Nucleus accumbens (tissue), 56 donors: ENCODE measurements at regions not wholly inside any gene's neighbourhood (a gene's known extent, or its start where the extent isn't known, plus 50 kb on each side); places are given as distances from the start of the nearest gene placed in this dataset.

Experiments
- DNase-seq, 56 donors: peaks; one replicate each; lab custom pipeline; 2025; lab: John Stamatoyannopoulos, UW

DNA sequence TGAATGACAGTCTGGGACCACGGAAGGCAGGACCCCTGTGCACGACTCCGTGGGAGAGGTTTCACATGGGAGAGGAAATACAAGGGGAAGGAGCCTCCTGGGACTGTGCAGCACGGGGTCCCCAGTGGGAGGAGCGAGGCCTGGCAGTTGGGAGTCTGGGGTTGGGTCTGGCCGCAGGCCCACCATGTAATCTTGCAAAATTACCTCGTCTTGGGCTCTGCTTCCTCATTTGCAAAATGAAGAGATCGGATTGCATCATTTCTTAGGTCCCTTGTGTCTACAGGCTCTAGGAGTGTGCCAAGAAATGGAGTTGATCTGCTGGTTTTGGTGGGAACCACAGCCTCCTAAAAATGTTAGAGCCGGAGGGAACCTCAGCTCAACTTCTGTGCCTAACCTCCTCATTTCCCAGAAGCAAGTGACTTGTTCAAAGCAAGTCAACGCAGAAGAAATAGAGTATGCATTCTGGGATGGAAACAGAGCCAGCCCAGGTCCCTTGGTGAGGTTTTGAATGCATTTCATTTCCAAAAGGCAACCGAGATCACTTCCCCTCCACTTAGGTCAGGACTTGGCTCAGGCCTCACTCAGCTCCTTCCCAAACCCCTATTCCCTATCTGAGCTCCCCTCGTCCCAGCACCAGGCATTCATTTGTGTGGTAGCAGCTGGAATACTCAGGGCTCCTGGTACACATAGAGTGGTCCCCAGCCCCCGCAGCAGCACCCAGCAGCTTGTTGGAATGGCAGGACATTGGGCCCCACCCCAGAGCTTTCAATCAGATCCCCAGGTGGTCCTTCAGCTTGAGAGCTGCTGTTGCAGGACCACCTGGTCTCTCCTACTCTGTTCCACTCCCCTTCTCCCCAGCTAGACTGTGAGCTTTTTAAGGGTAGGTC, 267.7 kb downstream of the XXYLT1 start:
- peak in 2 of 56 donors; percentile 19 to 26 for DNase-seq

GRCh38 chr3:195003893-195004289, 267.1 kb downstream of the XXYLT1 start:
- no peak for DNase-seq

- no peak for DNase-seq
Measured at GRCh38 chr3:195004512-195005250, 266.3 kb downstream of the XXYLT1 start.

DNA sequence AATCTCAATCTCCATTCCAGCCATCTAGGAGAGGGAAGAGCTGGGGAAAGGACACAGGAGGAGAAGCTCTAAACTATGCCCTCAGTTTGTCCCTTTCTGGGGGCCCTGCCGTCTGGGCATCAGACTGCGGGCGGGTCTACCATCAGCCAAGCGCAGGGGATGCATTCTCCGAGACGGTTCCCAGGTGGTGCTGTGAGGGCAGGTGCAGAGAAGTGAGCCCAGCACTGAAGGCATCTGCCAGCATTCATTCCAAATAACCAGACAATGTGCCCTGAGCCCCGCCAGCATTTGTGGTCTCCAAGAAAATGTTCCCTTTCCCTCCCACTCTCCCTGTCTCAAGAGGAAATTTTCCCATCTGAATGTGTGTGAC, 265.7 kb downstream of the XXYLT1 start:
- no peak for DNase-seq

GRCh38 chr3:195005759-195006510, 265.0 kb downstream of the XXYLT1 start:
- DNase-seq, result no peak

DNA sequence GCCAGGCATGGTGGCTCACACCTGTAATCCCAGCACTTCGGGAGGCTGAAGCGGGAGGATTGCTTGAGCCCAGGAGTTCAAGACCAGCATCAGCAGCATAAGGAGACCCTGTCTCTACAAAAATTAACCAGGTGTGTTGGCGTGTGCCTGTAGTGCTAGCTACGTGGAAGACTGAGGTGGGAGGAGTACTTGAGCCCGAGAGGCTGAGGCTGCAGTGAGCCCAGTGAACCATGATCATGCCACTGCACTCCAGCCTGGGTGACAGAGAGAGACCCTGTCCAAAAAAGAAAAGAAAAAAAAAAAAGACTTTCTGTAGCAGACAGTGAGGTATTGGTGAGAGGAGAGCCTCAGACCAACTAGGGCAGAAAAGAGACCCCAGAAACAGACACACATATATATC, 263.8 kb downstream of the XXYLT1 start:
- no peak for DNase-seq

DNA sequence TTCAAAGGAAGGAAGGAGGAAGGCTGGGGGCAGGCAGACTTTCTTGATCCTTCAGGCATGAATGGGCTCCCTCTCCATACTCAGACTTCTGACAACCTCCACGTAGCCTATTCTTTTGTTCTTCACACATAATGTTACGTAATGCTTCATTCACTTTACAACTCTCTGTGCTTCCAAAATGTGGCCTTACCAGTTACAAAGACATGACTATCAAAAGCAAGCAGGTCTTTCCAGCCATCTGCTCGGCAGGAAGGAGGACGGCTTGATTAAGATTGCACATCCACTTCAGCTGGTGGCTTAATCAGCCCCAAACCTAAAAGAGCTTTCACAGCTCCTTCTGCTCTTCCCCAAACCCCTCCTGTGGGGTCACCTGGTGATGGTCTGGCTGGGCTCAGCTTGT, 263.2 kb downstream of the XXYLT1 start:
- no peak for DNase-seq

GRCh38 chr3:195008816-195009215, 262.1 kb downstream of the XXYLT1 start:
- no peak for DNase-seq

- no peak for DNase-seq
Measured at GRCh38 chr3:195009616-195010015, 261.3 kb downstream of the XXYLT1 start.

DNA sequence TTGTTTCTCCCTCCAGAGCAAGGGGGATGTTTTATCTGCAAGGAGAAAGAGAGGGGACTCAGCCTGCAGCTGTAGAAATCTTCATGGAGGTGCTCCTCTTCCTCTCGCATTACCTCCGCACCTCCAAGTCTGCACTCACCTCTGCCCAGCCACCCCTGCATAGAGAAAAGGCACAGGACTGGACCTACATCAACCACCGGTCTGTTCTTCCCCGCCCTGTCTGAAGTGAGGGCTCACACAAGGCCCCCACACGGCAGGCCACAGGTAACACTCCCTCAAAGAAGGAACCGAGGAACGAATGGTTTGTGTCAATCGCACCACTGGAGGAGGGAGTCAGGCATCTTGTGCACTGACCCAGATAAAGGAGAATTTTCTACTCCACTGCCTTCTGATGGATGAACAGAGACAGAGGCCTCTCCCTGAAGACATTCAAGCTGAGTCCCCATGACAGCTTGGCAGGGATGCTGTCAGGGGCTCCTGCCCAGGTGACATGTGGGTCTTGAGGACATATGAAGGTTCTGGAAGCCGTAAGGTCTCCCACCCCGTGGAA, 260.3 kb downstream of the XXYLT1 start:
- DNase-seq, result no peak

DNA sequence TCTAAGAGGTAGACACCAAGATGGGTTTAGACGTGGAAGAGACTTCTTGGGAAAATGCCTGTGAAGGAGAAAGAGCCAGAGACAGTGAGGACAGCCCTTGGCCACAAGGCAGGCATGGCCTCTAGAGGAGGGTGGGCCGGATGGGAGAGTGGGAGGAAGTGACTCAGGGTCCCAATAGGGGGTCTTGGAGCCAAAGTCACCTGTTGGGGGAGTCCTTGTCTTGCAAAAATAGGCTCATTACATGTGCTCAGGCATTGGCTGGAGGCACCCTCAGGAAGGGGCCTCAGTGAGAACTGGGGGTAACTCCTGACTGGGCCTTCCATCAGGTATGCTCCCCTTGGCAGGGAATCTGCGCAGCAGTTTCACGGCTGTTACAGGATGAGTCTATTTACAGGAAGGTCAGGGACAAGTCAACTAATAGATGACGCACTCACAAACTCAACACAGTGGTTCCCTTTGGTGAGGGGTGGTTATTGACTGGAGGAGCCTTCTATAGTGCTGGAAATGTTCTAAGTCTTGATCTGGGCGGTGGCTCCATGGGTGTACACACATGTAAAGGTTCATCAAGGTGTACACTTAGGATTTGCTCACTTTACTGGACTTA, 259.6 kb downstream of the XXYLT1 start:
- DNase-seq, result no peak

- no peak for DNase-seq
Measured at GRCh38 chr3:195012100-195012499, 258.9 kb downstream of the XXYLT1 start.

GRCh38 chr3:195012571-195012970, 258.4 kb downstream of the XXYLT1 start:
- DNase-seq, result no peak

- no peak for DNase-seq
Measured at GRCh38 chr3:195013411-195014361, 257.3 kb downstream of the XXYLT1 start.

GRCh38 chr3:195015021-195015420, 255.9 kb downstream of the XXYLT1 start:
- no peak for DNase-seq

GRCh38 chr3:195017151-195017550, 253.8 kb downstream of the XXYLT1 start:
- no peak for DNase-seq
